GM23338 (cell line): ENCODE measurements at regions not wholly inside any gene's neighbourhood (a gene's known extent, or its start where the extent isn't known, plus 50 kb on each side); places are given as distances from the start of the nearest gene placed in this dataset.

Experiments used
- ATAC-seq: fragments of 200-7000 bp; cut with Tn5 transposase; 3 replicates; pipeline ENCODE4 v1.9.1; 2020
- DNase-seq: peaks from one replicate; pipeline ENCODE4 v3.0.0-alpha.2; 2015; ENCODE audit warnings: low spot score
- H2AFZ ChIP-seq: fragments of 200-600 bp; sonication (generic); 2 replicates; pipeline ENCODE4 v1.8.0; 2016; ENCODE audit warnings: antibody characterized with exemption, mild to moderate bottlenecking, moderate library complexity
- H3F3A ChIP-seq: fragments of 200-600 bp; sonication (generic); replicated peaks from 2 replicates; pipeline ENCODE4 v1.8.0; 2017; ENCODE audit warnings: antibody characterized with exemption, mixed run types, low read depth
- H3K27ac ChIP-seq: fragments of 200-600 bp; sonication (generic); 2 replicates; pipeline ENCODE4 v1.6.1; 2016; ENCODE audit warnings: low read depth
- H3K27me3 ChIP-seq: fragments of 200-600 bp; sonication (generic); 2 replicates; pipeline ENCODE4 v1.8.0; 2016; ENCODE audit warnings: mild to moderate bottlenecking, mixed run types, moderate library complexity; ENCODE audit not compliant: insufficient read depth
- H3K36me3 ChIP-seq: fragments of 200-600 bp; sonication (generic); 2 replicates; pipeline ENCODE4 v1.8.0; 2016; ENCODE audit warnings: mild to moderate bottlenecking; ENCODE audit not compliant: insufficient read depth
- H3K4me1 ChIP-seq: fragments of 200-600 bp; sonication (generic); 2 replicates; pipeline ENCODE4 v1.8.0; 2016; ENCODE audit warnings: mild to moderate bottlenecking, moderate library complexity; ENCODE audit not compliant: insufficient read depth
- H3K4me2 ChIP-seq: fragments of 200-600 bp; sonication (generic); 2 replicates; pipeline ENCODE4 v1.7.1; 2017; ENCODE audit warnings: mixed run types
- H3K4me3 ChIP-seq: fragments of 200-600 bp; sonication (generic); 2 replicates; pipeline ENCODE4 v1.6.1; 2016; ENCODE audit warnings: mixed run types
- H3K79me2 ChIP-seq: fragments of 200-600 bp; sonication (generic); replicated peaks from 2 replicates; pipeline ENCODE4 v1.8.0; 2017; ENCODE audit warnings: mild to moderate bottlenecking; ENCODE audit not compliant: insufficient read depth
- H3K9me2 ChIP-seq: fragments of 200-600 bp; sonication (generic); 2 replicates; pipeline ENCODE4 v1.8.0; 2017; ENCODE audit not compliant: insufficient read depth
- H4K20me1 ChIP-seq: fragments of 200-600 bp; sonication (generic); replicated peaks from 2 replicates; pipeline ENCODE4 v1.8.0; 2017; ENCODE audit warnings: mild to moderate bottlenecking; ENCODE audit not compliant: insufficient read depth
- H3K27ac Mint-ChIP-seq: 2 replicates; pipeline ENCODE4 v1.8.0; 2020; ENCODE audit warnings: inconsistent platforms, mild to moderate bottlenecking, moderate library complexity, mixed read lengths
- H3K27me3 Mint-ChIP-seq: 3 replicates; pipeline ENCODE4 v1.8.0; 2022; ENCODE audit warnings: low read depth, mild to moderate bottlenecking, moderate library complexity, mixed read lengths, inconsistent platforms; ENCODE audit not compliant: insufficient read depth, poor library complexity
- H3K36me3 Mint-ChIP-seq: 3 replicates; pipeline ENCODE4 v1.8.0; 2021; ENCODE audit warnings: low read depth, mild to moderate bottlenecking, inconsistent platforms, moderate library complexity, mixed read lengths
- H3K4me1 Mint-ChIP-seq: 3 replicates; pipeline ENCODE4 v1.8.0; 2020; ENCODE audit warnings: mild to moderate bottlenecking, inconsistent platforms, mixed read lengths
- H3K4me3 Mint-ChIP-seq: 3 replicates; pipeline ENCODE4 v1.8.0; 2021; ENCODE audit warnings: moderate library complexity, mild to moderate bottlenecking, inconsistent platforms, mixed read lengths
- H3K9me3 Mint-ChIP-seq: 3 replicates; pipeline ENCODE4 v1.8.0; 2020; ENCODE audit warnings: moderate library complexity, mild to moderate bottlenecking, inconsistent platforms, mixed read lengths
- EZH2 ChIP-seq: fragments of 200-600 bp; sonication (generic); IDR thresholded peaks from one replicate; pipeline ENCODE4 v1.8.0; 2017; ENCODE audit warnings: antibody characterized with exemption, mild to moderate bottlenecking, low read depth; ENCODE audit not compliant: unreplicated experiment
- EZH2phosphoT487 ChIP-seq: fragments of 200-600 bp; sonication (generic); IDR thresholded peaks from one replicate; pipeline ENCODE4 v1.8.1; 2018; ENCODE audit warnings: antibody characterized with exemption; ENCODE audit not compliant: unreplicated experiment
- NANOG ChIP-seq: IDR thresholded peaks from 2 replicates; pipeline ENCODE4 v1.6.1; 2016; ENCODE audit warnings: antibody characterized with exemption, borderline replicate concordance
- POLR2AphosphoS5 ChIP-seq: IDR thresholded peaks from 2 replicates; pipeline ENCODE4 v1.6.1; 2016; ENCODE audit warnings: antibody characterized with exemption, low read depth
- ZNF331 ChIP-seq: fragments of 250-450 bp; sonication (Bioruptor Pico); IDR thresholded peaks from 2 replicates; pipeline ENCODE4 v1.5.0; 2020; ENCODE audit warnings: low read depth, mild to moderate bottlenecking, moderate library complexity
- TF ChIP-seq, protein P1 (sequence below): fragments of 250-450 bp; sonication (Bioruptor Pico); IDR thresholded peaks from 2 replicates; pipeline ENCODE4 v1.5.0; 2020; ENCODE audit warnings: mild to moderate bottlenecking, moderate library complexity
- TF ChIP-seq, protein P2 (sequence below): IDR thresholded peaks from one replicate; pipeline ENCODE4 v1.6.1; 2018; ENCODE audit warnings: antibody characterized with exemption; ENCODE audit not compliant: unreplicated experiment

DNA sequence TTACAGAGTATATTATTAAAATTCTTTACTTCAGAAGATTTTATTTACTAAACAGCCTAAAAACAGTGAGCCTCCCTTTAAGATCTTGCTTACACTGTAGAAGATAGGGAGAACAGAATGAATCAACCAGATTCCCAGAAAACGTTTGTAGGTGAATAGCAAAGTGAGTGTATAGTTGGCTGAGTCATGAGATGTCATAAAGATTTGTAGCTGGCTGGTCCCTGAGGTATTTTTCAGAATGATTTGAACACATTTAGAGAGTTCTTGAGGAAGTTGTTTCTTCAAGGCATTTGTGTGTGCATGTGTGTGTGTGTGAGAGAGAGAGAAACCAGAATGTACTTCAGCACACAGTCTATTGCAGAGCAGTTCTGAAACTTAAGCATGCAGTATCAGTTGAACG lies 159.4 kb upstream of the PRR16 start (continued):
- TF ChIP-seq, protein P1, sequence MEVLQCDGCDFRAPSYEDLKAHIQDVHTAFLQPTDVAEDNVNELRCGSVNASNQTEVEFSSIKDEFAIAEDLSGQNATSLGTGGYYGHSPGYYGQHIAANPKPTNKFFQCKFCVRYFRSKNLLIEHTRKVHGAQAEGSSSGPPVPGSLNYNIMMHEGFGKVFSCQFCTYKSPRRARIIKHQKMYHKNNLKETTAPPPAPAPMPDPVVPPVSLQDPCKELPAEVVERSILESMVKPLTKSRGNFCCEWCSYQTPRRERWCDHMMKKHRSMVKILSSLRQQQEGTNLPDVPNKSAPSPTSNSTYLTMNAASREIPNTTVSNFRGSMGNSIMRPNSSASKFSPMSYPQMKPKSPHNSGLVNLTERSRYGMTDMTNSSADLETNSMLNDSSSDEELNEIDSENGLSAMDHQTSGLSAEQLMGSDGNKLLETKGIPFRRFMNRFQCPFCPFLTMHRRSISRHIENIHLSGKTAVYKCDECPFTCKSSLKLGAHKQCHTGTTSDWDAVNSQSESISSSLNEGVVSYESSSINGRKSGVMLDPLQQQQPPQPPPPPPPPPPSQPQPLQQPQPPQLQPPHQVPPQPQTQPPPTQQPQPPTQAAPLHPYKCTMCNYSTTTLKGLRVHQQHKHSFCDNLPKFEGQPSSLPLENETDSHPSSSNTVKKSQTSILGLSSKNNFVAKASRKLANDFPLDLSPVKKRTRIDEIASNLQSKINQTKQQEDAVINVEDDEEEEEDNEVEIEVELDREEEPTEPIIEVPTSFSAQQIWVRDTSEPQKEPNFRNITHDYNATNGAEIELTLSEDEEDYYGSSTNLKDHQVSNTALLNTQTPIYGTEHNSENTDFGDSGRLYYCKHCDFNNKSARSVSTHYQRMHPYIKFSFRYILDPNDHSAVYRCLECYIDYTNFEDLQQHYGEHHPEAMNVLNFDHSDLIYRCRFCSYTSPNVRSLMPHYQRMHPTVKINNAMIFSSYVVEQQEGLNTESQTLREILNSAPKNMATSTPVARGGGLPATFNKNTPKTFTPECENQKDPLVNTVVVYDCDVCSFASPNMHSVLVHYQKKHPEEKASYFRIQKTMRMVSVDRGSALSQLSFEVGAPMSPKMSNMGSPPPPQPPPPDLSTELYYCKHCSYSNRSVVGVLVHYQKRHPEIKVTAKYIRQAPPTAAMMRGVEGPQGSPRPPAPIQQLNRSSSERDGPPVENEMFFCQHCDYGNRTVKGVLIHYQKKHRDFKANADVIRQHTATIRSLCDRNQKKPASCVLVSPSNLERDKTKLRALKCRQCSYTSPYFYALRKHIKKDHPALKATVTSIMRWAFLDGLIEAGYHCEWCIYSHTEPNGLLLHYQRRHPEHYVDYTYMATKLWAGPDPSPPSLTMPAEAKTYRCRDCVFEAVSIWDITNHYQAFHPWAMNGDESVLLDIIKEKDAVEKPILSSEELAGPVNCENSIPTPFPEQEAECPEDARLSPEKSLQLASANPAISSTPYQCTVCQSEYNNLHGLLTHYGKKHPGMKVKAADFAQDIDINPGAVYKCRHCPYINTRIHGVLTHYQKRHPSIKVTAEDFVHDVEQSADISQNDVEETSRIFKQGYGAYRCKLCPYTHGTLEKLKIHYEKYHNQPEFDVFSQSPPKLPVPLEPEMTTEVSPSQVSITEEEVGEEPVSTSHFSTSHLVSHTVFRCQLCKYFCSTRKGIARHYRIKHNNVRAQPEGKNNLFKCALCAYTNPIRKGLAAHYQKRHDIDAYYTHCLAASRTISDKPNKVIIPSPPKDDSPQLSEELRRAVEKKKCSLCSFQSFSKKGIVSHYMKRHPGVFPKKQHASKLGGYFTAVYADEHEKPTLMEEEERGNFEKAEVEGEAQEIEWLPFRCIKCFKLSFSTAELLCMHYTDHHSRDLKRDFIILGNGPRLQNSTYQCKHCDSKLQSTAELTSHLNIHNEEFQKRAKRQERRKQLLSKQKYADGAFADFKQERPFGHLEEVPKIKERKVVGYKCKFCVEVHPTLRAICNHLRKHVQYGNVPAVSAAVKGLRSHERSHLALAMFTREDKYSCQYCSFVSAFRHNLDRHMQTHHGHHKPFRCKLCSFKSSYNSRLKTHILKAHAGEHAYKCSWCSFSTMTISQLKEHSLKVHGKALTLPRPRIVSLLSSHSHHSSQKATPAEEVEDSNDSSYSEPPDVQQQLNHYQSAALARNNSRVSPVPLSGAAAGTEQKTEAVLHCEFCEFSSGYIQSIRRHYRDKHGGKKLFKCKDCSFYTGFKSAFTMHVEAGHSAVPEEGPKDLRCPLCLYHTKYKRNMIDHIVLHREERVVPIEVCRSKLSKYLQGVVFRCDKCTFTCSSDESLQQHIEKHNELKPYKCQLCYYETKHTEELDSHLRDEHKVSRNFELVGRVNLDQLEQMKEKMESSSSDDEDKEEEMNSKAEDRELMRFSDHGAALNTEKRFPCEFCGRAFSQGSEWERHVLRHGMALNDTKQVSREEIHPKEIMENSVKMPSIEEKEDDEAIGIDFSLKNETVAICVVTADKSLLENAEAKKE (CRISPR knock-in tag), result no peak
- no peak for TF ChIP-seq NANOG

DNA sequence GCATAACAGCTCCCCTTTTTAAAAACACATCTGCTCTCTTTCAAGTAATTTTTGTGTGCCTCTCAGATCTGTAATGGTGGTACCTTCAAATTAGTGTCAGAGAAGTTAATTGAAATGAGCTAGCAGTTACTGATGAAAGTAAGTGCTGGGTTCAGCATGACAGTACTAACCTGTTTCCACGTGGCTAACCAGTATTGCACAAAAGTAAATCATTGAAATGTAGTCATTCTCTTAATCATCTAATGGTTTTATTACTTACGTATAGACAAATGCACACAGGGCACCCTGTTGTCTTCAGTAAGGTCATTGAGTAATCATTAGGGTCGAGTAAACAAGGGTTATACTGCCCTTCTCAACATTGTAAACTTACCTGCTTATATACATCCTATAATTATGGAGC lies 157.8 kb upstream of the PRR16 start:
- no peaks in the 10 kb centered on the region for H4K20me1 ChIP-seq
- H2AFZ ChIP-seq, result no peak overlapping the region
- DNase-seq, result no peak
- H3K4me3 ChIP-seq, result no peak overlapping the region
- H3K36me3 ChIP-seq, result no peaks in the 10 kb centered on the region
- ATAC-seq, result no peak
- Mint-ChIP-seq H3K36me3 (no peaks in the 10 kb centered on the region), H3K4me3 (no peak overlapping the region), H3K4me1 (no peaks in the 10 kb centered on the region), H3K27ac (no peak overlapping the region), H3K9me3 (no peaks in the 10 kb centered on the region; the same call in 1 of the 3 replicates), H3K27me3 (no peaks in the 10 kb centered on the region)
- H3K4me2 ChIP-seq, result no peak overlapping the region
- no peaks in the 10 kb centered on the region for H3F3A ChIP-seq
- H3K9me2 ChIP-seq, result no peaks in the 10 kb centered on the region
- no peaks in the 10 kb centered on the region for H3K4me1 ChIP-seq
- no peak overlapping the region for H3K27ac ChIP-seq
- no peaks in the 10 kb centered on the region for H3K27me3 ChIP-seq
- H3K79me2 ChIP-seq, result no peaks in the 10 kb centered on the region
- TF ChIP-seq EZH2, result no peak
- no peak for TF ChIP-seq POLR2AphosphoS5
- no peak for TF ChIP-seq EZH2phosphoT487
- TF ChIP-seq, protein P2, sequence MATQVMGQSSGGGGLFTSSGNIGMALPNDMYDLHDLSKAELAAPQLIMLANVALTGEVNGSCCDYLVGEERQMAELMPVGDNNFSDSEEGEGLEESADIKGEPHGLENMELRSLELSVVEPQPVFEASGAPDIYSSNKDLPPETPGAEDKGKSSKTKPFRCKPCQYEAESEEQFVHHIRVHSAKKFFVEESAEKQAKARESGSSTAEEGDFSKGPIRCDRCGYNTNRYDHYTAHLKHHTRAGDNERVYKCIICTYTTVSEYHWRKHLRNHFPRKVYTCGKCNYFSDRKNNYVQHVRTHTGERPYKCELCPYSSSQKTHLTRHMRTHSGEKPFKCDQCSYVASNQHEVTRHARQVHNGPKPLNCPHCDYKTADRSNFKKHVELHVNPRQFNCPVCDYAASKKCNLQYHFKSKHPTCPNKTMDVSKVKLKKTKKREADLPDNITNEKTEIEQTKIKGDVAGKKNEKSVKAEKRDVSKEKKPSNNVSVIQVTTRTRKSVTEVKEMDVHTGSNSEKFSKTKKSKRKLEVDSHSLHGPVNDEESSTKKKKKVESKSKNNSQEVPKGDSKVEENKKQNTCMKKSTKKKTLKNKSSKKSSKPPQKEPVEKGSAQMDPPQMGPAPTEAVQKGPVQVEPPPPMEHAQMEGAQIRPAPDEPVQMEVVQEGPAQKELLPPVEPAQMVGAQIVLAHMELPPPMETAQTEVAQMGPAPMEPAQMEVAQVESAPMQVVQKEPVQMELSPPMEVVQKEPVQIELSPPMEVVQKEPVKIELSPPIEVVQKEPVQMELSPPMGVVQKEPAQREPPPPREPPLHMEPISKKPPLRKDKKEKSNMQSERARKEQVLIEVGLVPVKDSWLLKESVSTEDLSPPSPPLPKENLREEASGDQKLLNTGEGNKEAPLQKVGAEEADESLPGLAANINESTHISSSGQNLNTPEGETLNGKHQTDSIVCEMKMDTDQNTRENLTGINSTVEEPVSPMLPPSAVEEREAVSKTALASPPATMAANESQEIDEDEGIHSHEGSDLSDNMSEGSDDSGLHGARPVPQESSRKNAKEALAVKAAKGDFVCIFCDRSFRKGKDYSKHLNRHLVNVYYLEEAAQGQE, result no peak
- no peak for TF ChIP-seq ZNF331 (CRISPR knock-in tag)
- TF ChIP-seq, protein P1 (CRISPR knock-in tag), result no peak
